Kidney capillary endothelial cell (primary cell): ENCODE measurements at regions not wholly inside any gene's neighbourhood (a gene's known extent, or its start where the extent isn't known, plus 50 kb on each side); places are given as distances from the start of the nearest gene placed in this dataset.

Experiments used
- DNase-seq: peaks from one replicate; pipeline ENCODE4 v3.0.0-alpha.2; 2018; ENCODE audit warnings: low spot score

GRCh38 chr13:85469320-85469719 is 329.9 kb downstream of the SLITRK6 start:
- DNase-seq: no peak

- DNase-seq: no peak
Observed at GRCh38 chr13:85462792-85463425, 336.3 kb downstream of the SLITRK6 start.

- no peak for DNase-seq
Observed at GRCh38 chr13:85461621-85462020, 337.6 kb downstream of the SLITRK6 start.

- no peak for DNase-seq
Observed at GRCh38 chr13:85445534-85445933, 353.7 kb downstream of the SLITRK6 start.

GRCh38 chr13:85441975-85442374 is 357.2 kb downstream of the SLITRK6 start:
- no peak for DNase-seq

- no peak for DNase-seq
Observed at GRCh38 chr13:85441364-85441763, 357.9 kb downstream of the SLITRK6 start.

- DNase-seq: no peak
Observed at GRCh38 chr13:85436029-85436428, 363.2 kb downstream of the SLITRK6 start.

GRCh38 chr13:85434927-85435326 is 364.3 kb downstream of the SLITRK6 start:
- DNase-seq: no peak

GRCh38 chr13:85432881-85433280 is 366.3 kb downstream of the SLITRK6 start:
- DNase-seq: no peak

GRCh38 chr13:85431720-85432119 is 367.5 kb downstream of the SLITRK6 start:
- no peak for DNase-seq

- DNase-seq: no peak
Observed at GRCh38 chr13:85430216-85430794, 368.9 kb downstream of the SLITRK6 start.

- no peak for DNase-seq
Observed at GRCh38 chr13:85427416-85427815, 371.8 kb downstream of the SLITRK6 start.

GRCh38 chr13:85420136-85420535 is 379.1 kb downstream of the SLITRK6 start:
- DNase-seq: no peak

- DNase-seq: no peak
Observed at GRCh38 chr13:85419611-85420010, 379.6 kb downstream of the SLITRK6 start.

GRCh38 chr13:85417807-85418206 is 381.4 kb downstream of the SLITRK6 start:
- DNase-seq: no peak

- DNase-seq: no peak
Observed at GRCh38 chr13:85413664-85414063, 385.6 kb downstream of the SLITRK6 start.

GRCh38 chr13:85412448-85412847 is 386.8 kb downstream of the SLITRK6 start:
- DNase-seq: no peak

GRCh38 chr13:85411591-85411990 is 387.6 kb downstream of the SLITRK6 start:
- no peak for DNase-seq

- DNase-seq: no peak
Observed at GRCh38 chr13:85408415-85408814, 390.8 kb downstream of the SLITRK6 start.

GRCh38 chr13:85406269-85406975 is 392.8 kb downstream of the SLITRK6 start:
- DNase-seq: no peak

GRCh38 chr13:85405316-85405897 is 393.8 kb downstream of the SLITRK6 start:
- DNase-seq: no peak

- DNase-seq: peak; percentile 1
Observed at GRCh38 chr13:85386424-85386823, 412.8 kb downstream of the SLITRK6 start.

- DNase-seq: no peak
Observed at GRCh38 chr13:85383291-85383690, 415.9 kb downstream of the SLITRK6 start.
